ENCODE measurements at regions not wholly inside any gene's neighbourhood (a gene's known extent, or its start where the extent isn't known, plus 50 kb on each side); places are given as distances from the start of the nearest gene placed in this dataset.

GRCh38 chr1:106780806-106781569 is 275.5 kb upstream of the PRMT6 start:
- Mint-ChIP-seq H3K36me3 (ENCODE audit: insufficient read depth in 1 of 3, low read depth in 3 of 3) (no peaks in the 10 kb centered on the region; a peak in 1 of 7 replicates), H3K27ac (peak overlapping the region in 1 of 3 experiments; percentile 22; a peak in 1 of 7 replicates), H3K4me1 (no peaks in the 10 kb centered on the region), H3K4me3 (no peak overlapping the region), H3K27me3 (ENCODE audit: low read depth) (no peaks in the 10 kb centered on the region), H3K9me3 (peaks cover 3 to 4% of the 10 kb centered on the region in 2 experiments; a peak in 3 of 5 replicates)
- Histone ChIP-seq H3K23ac (ENCODE audit: insufficient read length, low read depth, low read length) (no peak overlapping the region), H4K91ac (ENCODE audit: insufficient read length, low read depth, low read length) (no peak overlapping the region), H3K9me3 (ENCODE audit: control insufficient read depth, low read depth, low read length) (no peaks in the 10 kb centered on the region), H3K18ac (ENCODE audit: insufficient read length, low read depth, low read length) (no peak overlapping the region), H2AK5ac (ENCODE audit: insufficient read length, low read length) (no peak overlapping the region), H3K9ac (ENCODE audit: extremely low read depth, insufficient read length, low read length) (no peak overlapping the region), H3K4ac (ENCODE audit: low read depth, low read length) (no peak overlapping the region), H3K27me3 (ENCODE audit: insufficient read depth, low read length) (no peaks in the 10 kb centered on the region), H2BK120ac (ENCODE audit: low read depth, low read length, poor library complexity, severe bottlenecking) (no peak overlapping the region), H3K79me2 (ENCODE audit: insufficient read depth, low read length) (no peaks in the 10 kb centered on the region), H2AFZ (ENCODE audit: low read length) (no peak overlapping the region), H2BK5ac (ENCODE audit: insufficient read length, low read length) (no peak overlapping the region), H3K4me1 (ENCODE audit: insufficient read depth, low read length) (no peaks in the 10 kb centered on the region), H2BK12ac (ENCODE audit: insufficient read length, low read depth, low read length) (no peak overlapping the region), H3K27ac (ENCODE audit: insufficient read length, low read depth, low read length) (no peak overlapping the region), H4K20me1 (ENCODE audit: control insufficient read depth, insufficient read depth, insufficient read length) (no peaks in the 10 kb centered on the region), H3K14ac (ENCODE audit: insufficient read depth, low read length) (no peak overlapping the region), H2BK15ac (ENCODE audit: low read depth, low read length) (no peak overlapping the region), H3K23me2 (ENCODE audit: insufficient read length, low read depth, low read length, poor library complexity, severe bottlenecking) (no peaks in the 10 kb centered on the region), H3K56ac (ENCODE audit: insufficient read length, low read depth, low read length) (no peak overlapping the region), H3K79me1 (ENCODE audit: insufficient read depth, low read depth, low read length, poor library complexity, severe bottlenecking) (no peaks in the 10 kb centered on the region), H3T11ph (ENCODE audit: low read length) (no peak overlapping the region), H3K4me2 (ENCODE audit: insufficient read depth, insufficient read length, low read length) (no peak overlapping the region), H2BK20ac (ENCODE audit: low read depth, low read length, poor library complexity, severe bottlenecking) (no peak overlapping the region), H4K8ac (replicated peaks; ENCODE audit: insufficient read length, low read depth, low read length) (no peak overlapping the region), H4K5ac (ENCODE audit: insufficient read length, low read depth, low read length) (no peak overlapping the region)
- no CpG with 5 or more reads among the region's 1 CpG for WGBS (ENCODE audit: extremely low coverage, insufficient read length, low lambda C conversion rate)
- no peak for DNase-seq
- no peak for TF ChIP-seq CTCF (conservative IDR thresholded peaks at IDR 0.05)

All from H9 (cell line).